ENCODE measurements at regions not wholly inside any gene's neighbourhood (a gene's known extent, or its start where the extent isn't known, plus 50 kb on each side); places are given as distances from the start of the nearest gene placed in this dataset.

DNA sequence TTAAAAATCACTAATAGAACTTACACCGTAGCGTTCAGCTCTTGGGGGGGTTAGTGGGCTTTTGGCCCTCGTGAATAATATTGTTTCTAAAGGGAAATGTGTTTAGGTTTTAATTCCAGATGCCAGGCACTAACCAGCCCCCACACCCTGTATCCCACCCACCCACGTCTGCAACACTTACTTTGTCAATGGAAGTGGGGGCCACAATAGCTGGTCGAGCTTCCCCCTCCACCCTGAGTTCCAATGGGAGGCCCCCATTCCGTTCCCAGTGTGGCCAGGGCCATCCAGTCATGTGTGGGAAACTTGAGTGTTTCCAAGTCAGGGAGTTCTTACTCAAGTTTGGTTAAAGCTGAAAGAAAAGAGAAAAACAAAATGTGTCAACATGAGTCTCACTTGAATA, 271.4 kb downstream of the ENC1 start:
- Histone ChIP-seq H3K36me3 (ENCODE audit: control insufficient read depth, insufficient read depth, low read length) (no peaks in the 10 kb centered on the region), H3K27ac (ENCODE audit: low read depth, low read length) (no peak overlapping the region)

DNA sequence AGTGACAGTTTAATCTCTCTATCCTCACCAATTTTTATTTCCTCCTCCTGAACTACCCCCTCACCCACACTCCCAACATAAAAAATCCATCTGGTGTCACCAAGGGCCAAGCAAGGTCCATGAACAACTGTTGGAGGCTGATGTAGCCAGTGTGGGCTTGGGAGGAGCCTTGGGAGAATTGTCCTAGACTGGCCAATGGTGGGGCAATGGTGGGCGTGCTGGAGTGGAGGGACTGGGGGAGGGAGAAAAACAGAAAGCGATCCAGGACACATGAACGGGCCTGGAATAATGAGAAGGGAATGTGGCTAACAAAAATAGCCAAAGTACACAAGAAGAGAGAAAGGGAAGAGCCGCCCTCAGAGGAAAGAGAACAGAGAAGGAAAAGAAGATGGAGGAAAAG, 272.6 kb downstream of the ENC1 start:
- Histone ChIP-seq H3K27me3 (ENCODE audit: control insufficient read depth, insufficient read depth, low read length) (no peaks in the 10 kb centered on the region), H3K9ac (ENCODE audit: low read length) (no peak overlapping the region), H3K4me1 (ENCODE audit: control insufficient read depth, insufficient read depth, low read length) (no peaks in the 10 kb centered on the region), H3K36me3 (ENCODE audit: control insufficient read depth, insufficient read depth, low read length) (no peaks in the 10 kb centered on the region), H3K4me3 (ENCODE audit: low read length) (no peak overlapping the region), H3K27ac (ENCODE audit: low read depth, low read length) (no peak overlapping the region)

More for the DNA sequence above, 271.4 kb downstream of the ENC1 start:
- H3K9ac ChIP-seq (ENCODE audit: low read length), result no peak overlapping the region
- H3K4me1 ChIP-seq (ENCODE audit: control insufficient read depth, insufficient read depth, low read length), result no peaks in the 10 kb centered on the region
- H3K4me3 ChIP-seq (ENCODE audit: low read length), result no peak overlapping the region
- no peaks in the 10 kb centered on the region for H3K27me3 ChIP-seq (ENCODE audit: control insufficient read depth, insufficient read depth, low read length)

DNA sequence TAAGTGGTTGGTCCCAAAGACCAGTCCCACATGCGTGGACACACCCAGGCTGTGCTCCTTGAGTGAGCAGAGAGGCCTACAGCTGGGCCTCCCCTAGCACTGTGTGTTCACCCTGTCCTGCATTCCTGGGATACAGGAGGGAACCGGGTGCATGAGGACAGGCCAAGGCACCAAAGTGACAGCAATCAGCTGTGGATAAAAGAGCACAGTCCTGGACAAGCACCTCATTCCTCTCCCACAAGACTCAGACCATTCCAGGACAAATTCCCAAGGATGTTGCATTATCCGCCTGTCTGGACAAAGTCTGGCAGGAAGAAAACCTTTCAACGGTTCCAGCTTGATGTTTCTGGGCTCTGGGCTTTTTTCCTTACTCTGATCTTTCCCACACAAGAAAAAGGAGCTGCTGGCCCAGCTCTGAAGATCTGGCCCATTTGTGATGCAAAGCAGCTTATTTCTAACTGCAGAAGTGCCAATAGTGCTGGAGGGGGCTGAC, 273.2 kb downstream of the ENC1 start:
- Histone ChIP-seq H3K27ac (ENCODE audit: low read depth, low read length) (no peak overlapping the region), H3K4me3 (ENCODE audit: low read length) (no peak overlapping the region), H3K9ac (ENCODE audit: low read length) (no peak overlapping the region), H3K36me3 (ENCODE audit: control insufficient read depth, insufficient read depth, low read length) (no peaks in the 10 kb centered on the region), H3K27me3 (ENCODE audit: control insufficient read depth, insufficient read depth, low read length) (no peaks in the 10 kb centered on the region), H3K4me1 (ENCODE audit: control insufficient read depth, insufficient read depth, low read length) (no peaks in the 10 kb centered on the region)

DNA sequence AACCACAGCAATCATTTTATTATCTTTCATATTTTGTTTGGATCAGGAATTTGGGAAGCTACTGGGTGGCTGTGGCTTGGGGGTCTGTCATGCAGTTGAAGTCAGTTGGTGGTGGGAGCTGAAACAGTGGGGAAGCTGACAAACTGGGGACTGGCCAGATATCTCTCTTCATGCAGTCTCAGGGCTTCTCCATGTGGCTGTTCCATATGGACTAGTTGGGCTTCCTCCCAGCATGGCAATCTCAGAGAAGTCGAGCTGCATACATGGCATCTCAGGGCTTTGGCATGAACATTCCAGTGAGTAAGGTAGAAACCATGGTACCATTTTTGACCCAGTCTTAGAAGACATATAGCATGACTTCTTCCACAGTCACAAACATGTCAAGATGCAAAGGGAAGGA, 274.8 kb downstream of the ENC1 start:
- no peaks in the 10 kb centered on the region for H3K4me1 ChIP-seq (ENCODE audit: control insufficient read depth, insufficient read depth, low read length)

DNA sequence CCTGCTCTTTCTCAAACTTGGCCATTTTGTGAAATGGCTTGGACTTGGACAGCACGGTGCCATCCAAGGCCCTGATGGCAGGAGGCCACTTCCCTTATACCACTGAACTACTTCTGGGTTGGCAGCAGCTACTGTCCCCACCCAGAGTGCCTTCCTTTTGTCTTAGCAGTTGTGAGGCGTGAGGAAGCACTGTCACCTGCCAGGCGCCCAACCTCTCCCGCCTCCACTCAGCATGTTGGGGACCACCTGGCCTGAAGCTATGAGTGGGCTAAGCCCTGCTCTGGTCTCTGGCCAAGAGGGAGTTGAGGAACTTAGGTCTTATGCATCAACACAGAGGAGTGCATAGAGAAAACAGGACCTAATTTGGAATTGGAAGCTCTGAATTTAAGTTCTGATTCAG, 276.0 kb downstream of the ENC1 start:
- Histone ChIP-seq H3K4me1 (ENCODE audit: control insufficient read depth, insufficient read depth, low read length) (no peaks in the 10 kb centered on the region), H3K36me3 (ENCODE audit: control insufficient read depth, insufficient read depth, low read length) (no peaks in the 10 kb centered on the region), H3K27me3 (ENCODE audit: control insufficient read depth, insufficient read depth, low read length) (no peaks in the 10 kb centered on the region), H3K4me3 (ENCODE audit: low read length) (no peak overlapping the region), H3K9ac (ENCODE audit: low read length) (no peak overlapping the region), H3K27ac (ENCODE audit: low read depth, low read length) (no peak overlapping the region)

More for the DNA sequence above, 274.8 kb downstream of the ENC1 start:
- Histone ChIP-seq H3K27me3 (ENCODE audit: control insufficient read depth, insufficient read depth, low read length) (no peaks in the 10 kb centered on the region), H3K9ac (ENCODE audit: low read length) (no peak overlapping the region), H3K27ac (ENCODE audit: low read depth, low read length) (no peak overlapping the region), H3K36me3 (ENCODE audit: control insufficient read depth, insufficient read depth, low read length) (no peaks in the 10 kb centered on the region), H3K4me3 (ENCODE audit: low read length) (no peak overlapping the region)

DNA sequence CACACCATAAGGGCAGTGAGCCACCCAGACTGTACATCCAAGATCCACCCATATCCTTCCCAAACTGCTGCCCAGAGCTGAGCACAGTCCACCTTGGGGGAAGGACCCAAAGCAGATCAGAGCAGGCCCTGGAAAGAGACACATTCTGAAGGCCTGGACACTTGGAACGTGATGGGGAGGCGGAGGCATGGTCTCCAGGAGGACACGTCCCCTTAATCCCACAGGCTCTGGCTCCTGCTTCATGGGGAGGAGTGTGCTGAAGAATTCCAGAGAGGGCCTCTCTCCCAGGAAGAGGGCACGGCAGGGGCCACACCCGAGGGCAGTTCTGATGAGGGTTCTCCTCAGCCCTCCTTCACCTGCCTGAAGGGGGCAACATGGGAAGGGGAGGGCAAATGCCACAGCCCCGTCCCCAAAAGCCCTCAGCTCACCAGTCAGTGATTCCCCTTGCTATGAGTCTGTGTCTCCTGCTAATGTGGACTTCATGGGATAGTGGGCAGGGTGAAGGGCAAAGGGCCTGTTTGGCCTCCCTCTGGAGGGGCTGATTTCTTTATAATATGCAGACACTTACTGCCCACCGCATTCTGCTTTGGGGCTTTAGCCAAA, 276.8 kb downstream of the ENC1 start:
- no peaks in the 10 kb centered on the region for H3K27me3 ChIP-seq (ENCODE audit: control insufficient read depth, insufficient read depth, low read length)
- H3K36me3 ChIP-seq (ENCODE audit: control insufficient read depth, insufficient read depth, low read length), result no peaks in the 10 kb centered on the region
- H3K4me1 ChIP-seq (ENCODE audit: control insufficient read depth, insufficient read depth, low read length), result no peaks in the 10 kb centered on the region
- H3K27ac ChIP-seq (ENCODE audit: low read depth, low read length), result no peak overlapping the region
- H3K4me3 ChIP-seq (ENCODE audit: low read length), result no peak overlapping the region
- H3K9ac ChIP-seq (ENCODE audit: low read length), result no peak overlapping the region

DNA sequence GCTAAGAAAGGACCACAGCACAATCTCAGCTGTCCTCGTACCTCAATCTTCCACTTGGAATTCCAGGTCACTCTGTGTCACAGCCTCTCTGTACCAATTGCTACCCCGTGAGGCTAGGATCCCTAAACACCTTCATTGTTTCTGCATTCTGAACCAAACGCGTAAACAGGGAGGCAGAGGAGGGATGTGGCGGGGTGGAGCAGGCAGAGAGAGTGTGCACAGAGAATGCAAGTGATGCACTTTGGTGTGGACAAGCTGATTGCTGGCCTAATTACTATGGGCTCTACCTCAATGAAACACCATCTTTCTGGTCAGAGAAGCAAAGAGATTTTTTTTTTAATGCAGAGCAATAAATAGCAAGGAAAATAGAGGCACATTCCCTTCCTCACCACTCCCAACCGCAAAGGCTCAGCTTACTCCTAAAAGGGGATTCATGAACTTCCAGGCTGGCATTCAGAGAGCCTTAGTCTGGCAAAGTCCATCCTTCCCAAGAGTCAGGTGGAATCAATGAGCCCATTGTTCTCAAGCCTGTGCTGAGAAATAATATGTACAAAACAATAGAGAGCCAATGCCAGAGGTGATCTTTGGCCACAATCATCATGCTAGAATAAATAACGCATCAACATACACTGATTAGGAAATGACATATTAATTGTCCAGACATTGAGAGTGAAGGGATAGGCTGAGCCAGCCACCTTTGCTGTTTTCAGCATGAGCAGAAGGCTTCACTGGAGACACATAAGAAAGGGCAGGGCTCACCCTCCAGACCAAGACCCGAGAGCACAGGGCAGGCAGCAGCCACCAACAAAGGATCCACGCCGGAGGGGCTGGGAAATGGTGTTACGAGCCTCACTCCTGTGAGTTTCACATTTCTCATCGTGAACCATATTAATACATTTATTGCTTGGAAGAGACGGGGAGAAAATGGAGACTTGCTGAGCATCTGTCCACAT, 278.8 kb downstream of the ENC1 start:
- H3K9ac ChIP-seq (ENCODE audit: low read length), result no peak overlapping the region
- H3K4me3 ChIP-seq (ENCODE audit: low read length), result no peak overlapping the region
- H3K36me3 ChIP-seq (ENCODE audit: control insufficient read depth, insufficient read depth, low read length), result no peaks in the 10 kb centered on the region
- H3K27me3 ChIP-seq (ENCODE audit: control insufficient read depth, insufficient read depth, low read length), result no peaks in the 10 kb centered on the region
- H3K4me1 ChIP-seq (ENCODE audit: control insufficient read depth, insufficient read depth, low read length), result no peaks in the 10 kb centered on the region
- no peak overlapping the region for H3K27ac ChIP-seq (ENCODE audit: low read depth, low read length)

DNA sequence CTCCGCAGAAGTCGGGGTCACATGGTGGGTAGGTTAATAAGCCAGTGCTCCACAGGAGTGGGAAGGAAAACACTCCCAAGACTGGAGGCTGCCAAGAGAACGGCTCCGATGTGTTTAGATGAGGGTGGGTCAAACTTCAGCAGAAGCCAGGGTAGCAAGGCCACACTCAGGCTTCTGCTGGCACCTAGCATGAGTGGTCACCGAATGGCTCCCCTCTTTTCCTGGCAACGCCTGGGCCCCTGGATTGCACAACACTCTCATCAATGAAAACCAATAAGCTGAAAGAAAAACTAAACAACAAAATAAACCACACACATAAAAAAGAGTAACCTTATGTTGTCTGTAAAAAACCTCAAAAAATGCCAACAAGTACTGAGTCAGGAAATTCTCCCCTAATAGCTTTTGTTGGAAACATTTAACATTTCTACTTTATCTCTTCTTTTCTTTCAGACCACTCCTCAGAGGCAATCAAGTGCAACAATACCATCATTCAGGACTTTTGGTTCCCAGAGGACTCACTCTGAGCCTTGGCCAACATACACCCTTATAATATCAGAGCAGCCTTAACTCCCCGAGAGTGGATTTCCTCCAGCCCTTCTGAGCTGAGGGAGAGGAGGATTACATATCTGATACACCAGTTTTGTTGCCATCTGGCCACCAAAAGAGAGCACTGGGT, 279.9 kb downstream of the ENC1 start:
- no peaks in the 10 kb centered on the region for H3K27me3 ChIP-seq (ENCODE audit: control insufficient read depth, insufficient read depth, low read length)
- no peak overlapping the region for H3K27ac ChIP-seq (ENCODE audit: low read depth, low read length)
- H3K36me3 ChIP-seq (ENCODE audit: control insufficient read depth, insufficient read depth, low read length), result no peaks in the 10 kb centered on the region
- no peaks in the 10 kb centered on the region for H3K4me1 ChIP-seq (ENCODE audit: control insufficient read depth, insufficient read depth, low read length)
- no peak overlapping the region for H3K4me3 ChIP-seq (ENCODE audit: low read length)
- no peak overlapping the region for H3K9ac ChIP-seq (ENCODE audit: low read length)

DNA sequence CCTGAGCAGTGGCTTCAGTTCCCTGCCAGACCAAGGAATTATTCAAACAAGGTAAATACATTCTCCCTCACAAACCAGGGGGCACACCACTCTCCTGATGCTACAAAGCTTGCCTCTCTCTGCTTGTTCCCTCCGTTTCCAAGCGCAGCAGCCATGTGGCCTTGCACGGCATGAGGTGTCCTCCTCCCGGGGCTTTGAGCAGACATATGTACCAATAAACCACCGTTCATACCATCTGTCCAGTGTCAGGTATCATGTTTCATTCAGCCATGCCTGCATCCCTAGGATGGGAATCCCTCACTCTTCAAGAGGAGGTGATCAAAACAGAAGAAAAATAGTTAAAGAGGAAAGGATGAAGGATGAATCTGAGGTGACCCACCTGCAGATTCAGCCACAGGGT, 282.7 kb downstream of the ENC1 start:
- Histone ChIP-seq H3K27me3 (ENCODE audit: control insufficient read depth, insufficient read depth, low read length) (no peaks in the 10 kb centered on the region), H3K4me1 (ENCODE audit: control insufficient read depth, insufficient read depth, low read length) (no peaks in the 10 kb centered on the region), H3K36me3 (ENCODE audit: control insufficient read depth, insufficient read depth, low read length) (no peaks in the 10 kb centered on the region), H3K9ac (ENCODE audit: low read length) (no peak overlapping the region), H3K4me3 (ENCODE audit: low read length) (no peak overlapping the region), H3K27ac (ENCODE audit: low read depth, low read length) (no peak overlapping the region)

DNA sequence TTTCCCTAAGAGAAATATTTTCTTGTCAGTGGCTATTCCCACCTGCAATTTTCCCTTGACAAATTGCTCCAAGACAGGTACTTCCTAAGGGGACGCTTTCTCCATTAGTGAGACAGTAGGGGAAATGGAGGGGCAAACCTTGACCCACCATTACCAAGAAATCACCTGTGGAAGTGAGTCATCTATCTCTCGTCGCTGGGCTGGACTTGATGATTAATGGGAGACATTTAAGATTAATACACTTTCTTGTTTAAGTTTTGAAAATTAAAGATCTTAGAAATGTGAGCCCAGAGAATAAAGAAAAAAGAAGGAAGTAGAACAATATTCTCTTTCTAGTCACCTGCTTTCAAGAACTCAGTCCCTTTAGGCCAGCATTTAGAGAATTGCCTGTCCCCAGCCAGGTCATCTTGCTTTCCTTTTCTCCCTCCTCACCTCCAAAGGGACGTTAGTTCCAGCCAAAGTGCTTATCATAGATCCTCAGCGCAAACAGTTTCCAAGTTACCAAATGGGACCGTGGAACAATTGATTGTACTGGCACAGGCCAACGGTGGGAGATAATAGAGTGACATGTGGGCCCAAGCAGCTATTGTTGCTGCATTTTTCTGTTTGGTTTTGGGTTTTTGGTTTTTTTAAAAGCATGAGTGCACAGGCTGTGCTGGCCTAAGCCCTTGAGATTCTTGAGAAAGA, 284.4 kb downstream of the ENC1 start:
- H3K9ac ChIP-seq (ENCODE audit: low read length), result no peak overlapping the region
- no peaks in the 10 kb centered on the region for H3K4me1 ChIP-seq (ENCODE audit: control insufficient read depth, insufficient read depth, low read length)
- no peak overlapping the region for H3K27ac ChIP-seq (ENCODE audit: low read depth, low read length)

DNA sequence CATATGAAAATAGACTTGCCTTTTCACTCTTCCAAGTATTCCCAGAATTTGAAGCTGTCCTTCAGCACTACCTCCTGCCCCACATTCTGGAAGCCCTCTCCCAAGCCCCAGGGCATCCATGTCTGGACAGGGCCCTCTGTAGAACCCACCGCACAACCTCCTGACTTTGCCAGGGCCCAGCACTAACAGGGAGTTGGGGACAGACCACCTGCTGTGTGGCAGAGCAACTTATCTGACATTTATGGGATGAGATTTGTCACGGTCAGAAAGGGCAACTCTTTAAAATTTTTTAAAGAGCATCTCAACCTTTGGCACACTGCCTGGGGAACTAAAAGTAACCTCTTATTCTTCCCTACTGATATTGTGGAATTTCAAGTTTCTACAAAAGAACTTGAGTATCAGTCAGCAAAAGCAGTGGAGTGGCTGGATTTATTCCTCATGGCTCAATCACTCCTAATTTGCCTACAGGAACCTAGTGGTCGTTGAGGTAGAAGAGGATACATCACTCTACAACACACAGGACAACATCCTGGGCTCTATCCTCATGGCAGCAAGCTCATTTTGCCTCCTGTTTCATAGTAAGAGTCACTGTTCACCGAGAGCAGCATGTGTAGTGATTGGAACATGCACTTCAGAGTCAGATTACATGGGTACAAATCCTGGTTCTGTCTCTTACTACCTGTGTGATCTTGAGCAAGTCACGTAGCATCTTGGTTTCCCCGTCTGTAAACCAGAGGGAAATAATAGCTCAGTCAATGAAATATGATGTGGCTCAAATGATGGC, 285.3 kb downstream of the ENC1 start:
- no peaks in the 10 kb centered on the region for H3K4me1 ChIP-seq (ENCODE audit: control insufficient read depth, insufficient read depth, low read length)
- no peaks in the 10 kb centered on the region for H3K36me3 ChIP-seq (ENCODE audit: control insufficient read depth, insufficient read depth, low read length)
- H3K27ac ChIP-seq (ENCODE audit: low read depth, low read length), result no peak overlapping the region
- H3K27me3 ChIP-seq (ENCODE audit: control insufficient read depth, insufficient read depth, low read length), result no peaks in the 10 kb centered on the region
- no peak overlapping the region for H3K4me3 ChIP-seq (ENCODE audit: low read length)
- no peak overlapping the region for H3K9ac ChIP-seq (ENCODE audit: low read length)

More for the DNA sequence above, 284.4 kb downstream of the ENC1 start:
- H3K4me3 ChIP-seq (ENCODE audit: low read length), result no peak overlapping the region
- no peaks in the 10 kb centered on the region for H3K27me3 ChIP-seq (ENCODE audit: control insufficient read depth, insufficient read depth, low read length)
- H3K36me3 ChIP-seq (ENCODE audit: control insufficient read depth, insufficient read depth, low read length), result no peaks in the 10 kb centered on the region

Data from rectal smooth muscle tissue (tissue), 1 donor.